ENCODE measurements at regions not wholly inside any gene's neighbourhood (a gene's known extent, or its start where the extent isn't known, plus 50 kb on each side); places are given as distances from the start of the nearest gene placed in this dataset.
"Not testable (repeated sequence)": the region's sequence is repeated elsewhere in the genome, so short reads cannot be mapped to it uniquely, and the experiment has no call there.

GRCh38 chr4:187910741-187911140, 84.8 kb upstream of the ZFP42 start:
- DNase-seq (ENCODE audit: low read depth) = no peak

GRCh38 chr4:187915406-187915805, 80.2 kb upstream of the ZFP42 start:
- not testable (repeated sequence) for DNase-seq (ENCODE audit: low read depth)

- DNase-seq (ENCODE audit: low read depth) = no peak
Measured at GRCh38 chr4:187919966-187920365, 75.6 kb upstream of the ZFP42 start.

- peak; percentile 5 for DNase-seq (ENCODE audit: low read depth)
Measured at GRCh38 chr4:187921946-187922623, 73.5 kb upstream of the ZFP42 start.

GRCh38 chr4:187929024-187929423, 66.5 kb upstream of the ZFP42 start:
- DNase-seq (ENCODE audit: low read depth) = no peak

- DNase-seq (ENCODE audit: low read depth) = no peak
Measured at GRCh38 chr4:187934766-187935165, 60.8 kb upstream of the ZFP42 start.

- DNase-seq (ENCODE audit: low read depth) = no peak
Measured at GRCh38 chr4:187937557-187937956, 58.0 kb upstream of the ZFP42 start.

GRCh38 chr4:187940299-187940698, 55.3 kb upstream of the ZFP42 start:
- no peak for DNase-seq (ENCODE audit: low read depth)

GRCh38 chr4:187942968-187943367, 52.6 kb upstream of the ZFP42 start:
- no peak for DNase-seq (ENCODE audit: low read depth)

- DNase-seq (ENCODE audit: low read depth) = no peak
Measured at GRCh38 chr4:187944179-187944578, 51.4 kb upstream of the ZFP42 start.
